ENCODE measurements at regions not wholly inside any gene's neighbourhood (a gene's known extent, or its start where the extent isn't known, plus 50 kb on each side); places are given as distances from the start of the nearest gene placed in this dataset.
A peak's percentile ranks its signal among the peaks of the same experiment; 100 is the strongest.
"Not testable (repeated sequence)": the region's sequence is repeated elsewhere in the genome, so short reads cannot be mapped to it uniquely, and the experiment has no call there.

DNA sequence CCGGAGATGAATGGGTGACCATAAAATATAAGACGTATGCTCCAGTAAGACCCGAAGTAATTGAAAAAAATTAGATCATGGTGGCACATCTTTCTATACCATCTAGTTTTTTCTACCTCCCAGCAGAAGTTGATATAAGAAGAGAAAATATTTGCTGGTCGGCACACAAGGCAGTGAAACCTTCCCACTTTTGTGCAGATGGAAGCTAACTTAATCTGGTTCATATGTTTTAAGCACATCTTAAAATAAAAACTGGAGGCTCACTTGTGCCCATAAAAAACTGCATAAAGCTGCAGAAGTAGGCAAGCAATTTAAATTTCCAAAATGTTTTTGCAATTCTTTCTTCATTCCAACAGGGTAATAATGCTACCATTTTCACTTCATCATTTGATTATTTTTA is 449.2 kb downstream of the CNTN3 start:
- DNase-seq (ENCODE audit: insufficient read length, low spot score): no peak
- TF ChIP-seq TAF1 (IDR thresholded peaks at IDR 0.05; ENCODE audit: low read depth, low read length) (no peak), PAX5 (IDR thresholded peaks at IDR 0.05; ENCODE audit: insufficient read depth, low read length, severe bottlenecking) (no peak), POLR2AphosphoS5 (IDR thresholded peaks at IDR 0.05; ENCODE audit: low read depth, low read length) (no peak), POLR2A (IDR thresholded peaks at IDR 0.05; ENCODE audit: low read depth, low read length) (no peak), POU2F2 (IDR thresholded peaks at IDR 0.05; ENCODE audit: low read depth, low read length) (no peak), SPI1 (IDR thresholded peaks at IDR 0.05; ENCODE audit: low read depth, low read length) (no peak)
- FAIRE-seq: no peak

- FAIRE-seq: no peak
- TF ChIP-seq POLR2A (IDR thresholded peaks at IDR 0.05; ENCODE audit: low read depth, low read length) (no peak), TAF1 (IDR thresholded peaks at IDR 0.05; ENCODE audit: low read depth, low read length) (no peak), PAX5 (IDR thresholded peaks at IDR 0.05; ENCODE audit: insufficient read depth, low read length, severe bottlenecking) (no peak), POLR2AphosphoS5 (IDR thresholded peaks at IDR 0.05; ENCODE audit: low read depth, low read length) (no peak), SPI1 (IDR thresholded peaks at IDR 0.05; ENCODE audit: low read depth, low read length) (peak; percentile 55)
- DNase-seq (ENCODE audit: insufficient read length, low spot score): no peak
These were observed 465.0 kb downstream of the CNTN3 start for GRCh38 chr3:74149466-74149865.

DNA sequence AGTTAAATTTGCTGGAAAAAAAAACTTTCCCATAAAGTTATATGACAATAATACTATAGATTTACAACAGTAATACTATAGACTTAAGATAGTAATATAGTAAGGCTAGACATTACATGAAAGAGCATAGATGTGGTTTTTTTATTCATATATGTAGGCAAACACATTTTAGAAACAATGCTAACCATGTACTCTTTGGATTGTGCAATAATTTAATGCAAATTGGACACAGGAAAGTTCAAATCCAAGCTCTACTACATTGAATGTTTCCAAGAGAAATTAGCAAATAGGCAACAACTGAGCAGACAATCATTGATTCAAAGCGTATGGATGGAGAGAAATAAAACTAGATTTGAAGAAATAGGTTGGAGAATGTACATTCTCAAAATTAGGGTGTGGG is 469.2 kb downstream of the CNTN3 start:
- FAIRE-seq (no peak), DNase-seq (ENCODE audit: insufficient read length, low spot score) (no peak)
- no peak for TF ChIP-seq POLR2A (IDR thresholded peaks at IDR 0.05; ENCODE audit: low read depth, low read length)
- no peak for TF ChIP-seq TAF1 (IDR thresholded peaks at IDR 0.05; ENCODE audit: low read depth, low read length)
- no peak for TF ChIP-seq POU2F2 (IDR thresholded peaks at IDR 0.05; ENCODE audit: low read depth, low read length)
- no peak for TF ChIP-seq PAX5 (IDR thresholded peaks at IDR 0.05; ENCODE audit: insufficient read depth, low read length, severe bottlenecking)
- TF ChIP-seq SPI1 (IDR thresholded peaks at IDR 0.05; ENCODE audit: low read depth, low read length): no peak
- TF ChIP-seq POLR2AphosphoS5 (IDR thresholded peaks at IDR 0.05; ENCODE audit: low read depth, low read length): no peak

- TF ChIP-seq PAX5 (IDR thresholded peaks at IDR 0.05; ENCODE audit: insufficient read depth, low read length, severe bottlenecking) (no peak), SPI1 (IDR thresholded peaks at IDR 0.05; ENCODE audit: low read depth, low read length) (no peak), TAF1 (IDR thresholded peaks at IDR 0.05; ENCODE audit: low read depth, low read length) (no peak), POU2F2 (IDR thresholded peaks at IDR 0.05; ENCODE audit: low read depth, low read length) (no peak), POLR2AphosphoS5 (IDR thresholded peaks at IDR 0.05; ENCODE audit: low read depth, low read length) (no peak), POLR2A (IDR thresholded peaks at IDR 0.05; ENCODE audit: low read depth, low read length) (no peak)
- no peak for FAIRE-seq
- DNase-seq (ENCODE audit: insufficient read length, low spot score): no peak
These were observed 474.8 kb downstream of the CNTN3 start for GRCh38 chr3:74139648-74140047.

GRCh38 chr3:74137790-74138189 is 476.7 kb downstream of the CNTN3 start:
- no peak for DNase-seq (ENCODE audit: insufficient read length, low spot score)
- no peak for TF ChIP-seq PAX5 (IDR thresholded peaks at IDR 0.05; ENCODE audit: insufficient read depth, low read length, severe bottlenecking)
- no peak for TF ChIP-seq POU2F2 (IDR thresholded peaks at IDR 0.05; ENCODE audit: low read depth, low read length)
- no peak for TF ChIP-seq POLR2AphosphoS5 (IDR thresholded peaks at IDR 0.05; ENCODE audit: low read depth, low read length)
- TF ChIP-seq SPI1 (IDR thresholded peaks at IDR 0.05; ENCODE audit: low read depth, low read length): no peak
- no peak for TF ChIP-seq TAF1 (IDR thresholded peaks at IDR 0.05; ENCODE audit: low read depth, low read length)
- no peak for TF ChIP-seq POLR2A (IDR thresholded peaks at IDR 0.05; ENCODE audit: low read depth, low read length)
- no peak for FAIRE-seq

GRCh38 chr3:74135808-74136207 is 478.7 kb downstream of the CNTN3 start:
- FAIRE-seq (no peak), DNase-seq (ENCODE audit: insufficient read length, low spot score) (no peak)
- TF ChIP-seq PAX5 (IDR thresholded peaks at IDR 0.05; ENCODE audit: insufficient read depth, low read length, severe bottlenecking) (no peak), SPI1 (IDR thresholded peaks at IDR 0.05; ENCODE audit: low read depth, low read length) (no peak), TAF1 (IDR thresholded peaks at IDR 0.05; ENCODE audit: low read depth, low read length) (no peak)

- no peak for DNase-seq (ENCODE audit: insufficient read length, low spot score)
- no peak for FAIRE-seq
- TF ChIP-seq POLR2AphosphoS5 (IDR thresholded peaks at IDR 0.05; ENCODE audit: low read depth, low read length): no peak
- no peak for TF ChIP-seq SPI1 (IDR thresholded peaks at IDR 0.05; ENCODE audit: low read depth, low read length)
- no peak for TF ChIP-seq POLR2A (IDR thresholded peaks at IDR 0.05; ENCODE audit: low read depth, low read length)
- no peak for TF ChIP-seq PAX5 (IDR thresholded peaks at IDR 0.05; ENCODE audit: insufficient read depth, low read length, severe bottlenecking)
- TF ChIP-seq POU2F2 (IDR thresholded peaks at IDR 0.05; ENCODE audit: low read depth, low read length): no peak
- TF ChIP-seq TAF1 (IDR thresholded peaks at IDR 0.05; ENCODE audit: low read depth, low read length): no peak
These were observed 479.6 kb downstream of the CNTN3 start for GRCh38 chr3:74134831-74135230.

DNA sequence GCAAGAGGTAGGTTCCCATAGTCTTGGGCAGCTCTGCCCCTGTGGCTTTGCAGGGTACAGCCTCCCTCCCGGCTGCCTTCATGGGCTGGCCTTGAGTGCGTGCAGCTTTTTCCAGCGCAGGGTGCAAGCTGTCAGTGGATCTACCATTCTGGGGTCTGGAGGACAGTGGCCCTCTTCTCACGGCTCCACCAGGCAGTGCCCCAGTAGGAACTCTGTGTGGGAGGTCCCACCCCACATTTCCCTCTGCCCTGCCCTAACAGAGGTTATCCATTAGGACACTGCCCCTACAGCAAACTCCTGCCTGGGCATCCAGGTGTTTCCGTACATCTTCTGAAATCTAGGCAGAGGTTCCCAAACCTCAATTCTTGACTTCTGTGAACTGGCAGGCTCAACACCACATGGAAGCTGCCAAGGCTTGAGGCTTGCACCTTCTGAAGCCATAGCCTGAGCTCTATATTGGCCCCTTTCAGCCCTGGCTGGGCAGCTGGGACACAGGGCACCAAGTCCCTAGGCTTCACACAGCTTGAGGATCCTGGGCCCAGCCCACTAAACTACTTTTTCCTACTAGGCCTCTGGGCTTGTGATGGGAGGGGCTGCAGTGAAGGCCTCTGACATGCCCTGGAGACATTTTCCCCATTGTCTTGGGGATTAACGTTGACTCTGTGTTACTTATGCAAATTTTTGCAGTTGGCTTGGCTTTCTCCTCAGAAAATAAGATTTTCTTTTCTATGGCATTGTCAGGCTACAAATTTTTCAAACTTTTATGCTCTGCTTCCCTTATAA is 482.7 kb downstream of the CNTN3 start:
- FAIRE-seq; DNase-seq (ENCODE audit: insufficient read length, low spot score): not testable (repeated sequence)

- DNase-seq (ENCODE audit: insufficient read length, low spot score): no peak
- TF ChIP-seq POLR2AphosphoS5 (IDR thresholded peaks at IDR 0.05; ENCODE audit: low read depth, low read length) (no peak), SPI1 (IDR thresholded peaks at IDR 0.05; ENCODE audit: low read depth, low read length) (no peak), POU2F2 (IDR thresholded peaks at IDR 0.05; ENCODE audit: low read depth, low read length) (no peak), POLR2A (IDR thresholded peaks at IDR 0.05; ENCODE audit: low read depth, low read length) (no peak), PAX5 (IDR thresholded peaks at IDR 0.05; ENCODE audit: insufficient read depth, low read length, severe bottlenecking) (no peak), TAF1 (IDR thresholded peaks at IDR 0.05; ENCODE audit: low read depth, low read length) (no peak)
- FAIRE-seq: no peak
These were observed 484.8 kb downstream of the CNTN3 start for GRCh38 chr3:74129611-74130010.

DNA sequence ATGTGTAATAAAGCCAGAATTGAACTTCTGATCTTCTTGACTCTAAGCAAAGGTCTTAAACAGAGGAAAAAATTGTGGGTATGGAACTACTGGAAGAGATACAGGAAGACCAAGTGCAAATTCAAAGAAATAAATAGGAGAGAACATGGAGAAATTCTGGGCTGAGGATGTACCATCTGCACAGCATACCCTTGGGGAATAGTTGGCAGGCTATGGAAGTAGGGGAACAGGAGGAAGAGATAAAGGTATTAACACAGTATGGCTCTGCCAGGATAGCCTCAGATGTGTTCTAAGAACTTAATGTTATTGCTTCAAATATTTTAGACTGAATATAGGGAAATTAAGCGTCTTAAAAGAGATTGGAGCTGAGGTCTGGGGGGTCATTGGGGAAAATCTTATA is 485.4 kb downstream of the CNTN3 start:
- no peak for FAIRE-seq
- DNase-seq (ENCODE audit: insufficient read length, low spot score): no peak
- no peak for TF ChIP-seq PAX5 (IDR thresholded peaks at IDR 0.05; ENCODE audit: insufficient read depth, low read length, severe bottlenecking)
- no peak for TF ChIP-seq SPI1 (IDR thresholded peaks at IDR 0.05; ENCODE audit: low read depth, low read length)
- no peak for TF ChIP-seq POU2F2 (IDR thresholded peaks at IDR 0.05; ENCODE audit: low read depth, low read length)
- TF ChIP-seq POLR2A (IDR thresholded peaks at IDR 0.05; ENCODE audit: low read depth, low read length): no peak
- TF ChIP-seq TAF1 (IDR thresholded peaks at IDR 0.05; ENCODE audit: low read depth, low read length): no peak
- TF ChIP-seq POLR2AphosphoS5 (IDR thresholded peaks at IDR 0.05; ENCODE audit: low read depth, low read length): no peak

All from GM12891 (cell line).